GM21423 (cell line): ENCODE measurements at regions not wholly inside any gene's neighbourhood (a gene's known extent, or its start where the extent isn't known, plus 50 kb on each side); places are given as distances from the start of the nearest gene placed in this dataset.

Source experiments
- ATAC-seq: cut with Tn5 transposase; IDR thresholded peaks from one replicate; pipeline ENCODE4 v1.9.1; 2021; ENCODE audit warnings: mild to moderate bottlenecking, moderate library complexity; ENCODE audit not compliant: unreplicated experiment

DNA sequence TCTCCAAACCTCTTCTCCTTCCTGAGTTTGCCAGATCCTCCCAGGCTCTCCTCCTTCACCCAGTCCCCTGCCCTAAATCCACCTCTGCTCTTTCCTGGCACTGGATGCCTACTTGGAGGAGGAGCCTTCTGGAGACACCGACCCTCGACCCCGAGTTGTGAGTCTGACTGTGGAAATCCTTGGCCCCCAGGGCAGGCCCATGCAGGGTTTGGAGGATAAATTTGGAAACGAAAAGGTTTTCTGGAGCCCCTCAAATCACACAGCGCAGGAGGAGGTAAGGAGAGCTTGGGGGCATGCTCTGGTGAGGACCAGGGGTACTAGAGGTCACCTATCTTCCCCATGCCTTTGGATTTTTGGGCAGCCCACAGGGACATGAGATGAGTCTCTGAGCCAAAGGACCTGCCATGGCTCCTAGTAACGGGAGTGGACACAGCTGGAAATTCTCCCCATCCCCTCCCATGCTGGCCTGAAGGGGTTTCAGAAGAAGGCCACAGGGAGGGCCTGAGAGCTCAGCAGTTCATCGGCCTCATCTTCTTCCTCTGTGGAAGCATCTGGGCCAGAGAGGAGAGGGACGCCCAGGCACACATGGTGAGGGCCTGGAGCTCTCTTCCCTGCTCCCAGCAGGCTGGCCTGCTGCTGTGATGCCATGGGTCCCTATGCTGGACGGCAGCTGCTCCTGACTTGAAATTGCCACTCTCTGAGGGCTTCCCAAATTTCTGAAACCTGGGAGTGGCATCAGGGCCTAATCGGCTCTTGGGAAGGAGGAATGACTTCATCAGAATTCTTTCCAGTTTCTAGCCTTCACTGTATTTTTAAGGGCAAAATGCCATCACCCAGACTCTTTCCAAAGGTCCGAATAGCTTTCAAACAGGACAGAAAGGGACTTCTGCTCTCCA lies 68.6 kb upstream of the ITGA11 start:
- no peak for ATAC-seq

- ATAC-seq: no peak
Measured at GRCh38 chr15:68501259-68501591, 69.3 kb upstream of the ITGA11 start.

- ATAC-seq: no peak
Measured at GRCh38 chr15:68501616-68502015, 69.7 kb upstream of the ITGA11 start.

DNA sequence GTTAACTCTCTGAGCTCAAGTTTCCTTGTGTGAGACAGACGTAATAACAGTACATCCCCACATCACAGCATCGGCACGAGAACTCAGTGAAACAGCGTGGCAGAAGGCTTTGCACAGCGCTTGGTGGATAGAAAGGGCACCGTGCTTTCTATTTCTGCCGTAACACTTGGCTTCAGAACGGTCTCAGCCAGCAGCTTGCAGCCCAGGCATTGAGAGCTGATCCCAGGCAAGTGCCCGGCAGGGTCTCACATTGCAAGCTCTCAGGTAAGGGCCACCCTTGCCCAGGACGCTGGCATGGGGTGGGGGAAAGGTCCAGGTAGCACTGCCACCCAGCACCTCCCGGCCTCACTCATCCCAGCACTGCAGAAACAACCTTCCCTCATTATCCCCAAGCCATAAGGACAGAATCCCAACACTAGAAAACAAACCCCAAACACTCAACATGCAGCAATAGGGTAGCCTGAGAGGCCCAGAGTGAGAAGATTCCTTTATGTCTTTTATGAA lies 70.5 kb upstream of the ITGA11 start:
- ATAC-seq: no peak

GRCh38 chr15:68503213-68503612 lies 71.2 kb upstream of the ITGA11 start:
- ATAC-seq: no peak

DNA sequence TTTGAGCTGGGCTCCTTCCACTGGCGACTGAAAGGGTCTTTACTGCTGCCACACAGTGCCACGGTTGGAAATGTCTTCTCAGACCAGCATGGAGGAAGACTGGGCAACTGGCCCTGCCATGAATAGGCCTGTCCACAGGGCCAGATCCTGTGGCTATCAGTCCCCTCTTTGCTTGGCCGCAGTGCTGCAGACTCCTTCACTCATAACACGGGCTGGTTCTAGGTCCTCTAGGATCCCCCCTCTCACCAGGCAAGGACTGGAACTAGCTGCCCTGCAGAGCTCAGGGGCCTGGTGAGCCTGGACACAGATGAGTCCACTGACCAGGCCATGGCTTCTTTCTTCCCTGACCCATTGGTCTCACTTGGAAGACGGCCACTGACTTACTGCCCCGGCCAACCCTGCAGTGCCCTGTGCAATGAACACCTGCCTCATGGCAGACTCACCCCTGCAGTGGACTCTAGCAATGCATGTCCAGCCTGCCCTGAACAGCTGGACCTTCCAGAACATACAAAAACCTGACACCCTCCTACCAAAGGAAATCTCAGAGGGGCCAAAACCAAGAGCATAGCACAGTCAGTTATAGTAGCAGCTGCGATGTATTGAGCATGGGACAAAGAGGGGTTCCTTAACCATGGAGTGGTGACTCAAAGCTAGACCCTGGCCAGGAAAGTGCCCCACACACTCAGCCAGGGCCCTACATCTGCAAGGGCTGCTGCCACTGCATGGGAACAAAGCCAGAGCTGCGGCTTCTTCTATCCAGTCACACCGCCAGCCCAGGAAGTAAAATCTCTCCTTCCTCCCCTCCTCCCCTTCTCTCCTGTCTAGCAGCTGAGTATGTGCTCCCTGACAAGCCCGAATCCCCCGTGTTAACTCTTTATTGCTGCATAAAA lies 72.1 kb upstream of the ITGA11 start:
- ATAC-seq: no peak

GRCh38 chr15:68504681-68505170 lies 72.8 kb upstream of the ITGA11 start:
- no peak for ATAC-seq

GRCh38 chr15:68506071-68506470 lies 72.7 kb upstream of the CORO2B start:
- no peak for ATAC-seq

DNA sequence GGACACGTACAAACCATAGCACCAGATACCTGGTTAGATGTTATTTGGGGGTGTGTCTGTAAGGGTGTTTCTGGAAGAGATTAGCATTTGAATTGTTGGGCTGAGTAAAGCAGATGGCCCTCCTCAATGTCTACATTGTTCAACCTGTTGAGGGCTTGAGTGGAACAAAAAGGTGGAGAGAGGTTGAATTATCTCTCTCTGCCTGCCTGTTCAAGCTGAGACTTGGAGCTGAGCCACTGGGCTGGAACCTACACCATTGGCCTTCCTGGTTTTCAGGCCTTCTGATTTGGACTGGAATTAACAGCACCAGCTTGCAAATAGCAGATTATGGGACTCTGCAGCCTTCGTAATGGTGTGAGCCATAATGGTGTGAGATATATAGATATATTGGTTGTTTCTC lies 71.3 kb upstream of the CORO2B start:
- no peak for ATAC-seq

DNA sequence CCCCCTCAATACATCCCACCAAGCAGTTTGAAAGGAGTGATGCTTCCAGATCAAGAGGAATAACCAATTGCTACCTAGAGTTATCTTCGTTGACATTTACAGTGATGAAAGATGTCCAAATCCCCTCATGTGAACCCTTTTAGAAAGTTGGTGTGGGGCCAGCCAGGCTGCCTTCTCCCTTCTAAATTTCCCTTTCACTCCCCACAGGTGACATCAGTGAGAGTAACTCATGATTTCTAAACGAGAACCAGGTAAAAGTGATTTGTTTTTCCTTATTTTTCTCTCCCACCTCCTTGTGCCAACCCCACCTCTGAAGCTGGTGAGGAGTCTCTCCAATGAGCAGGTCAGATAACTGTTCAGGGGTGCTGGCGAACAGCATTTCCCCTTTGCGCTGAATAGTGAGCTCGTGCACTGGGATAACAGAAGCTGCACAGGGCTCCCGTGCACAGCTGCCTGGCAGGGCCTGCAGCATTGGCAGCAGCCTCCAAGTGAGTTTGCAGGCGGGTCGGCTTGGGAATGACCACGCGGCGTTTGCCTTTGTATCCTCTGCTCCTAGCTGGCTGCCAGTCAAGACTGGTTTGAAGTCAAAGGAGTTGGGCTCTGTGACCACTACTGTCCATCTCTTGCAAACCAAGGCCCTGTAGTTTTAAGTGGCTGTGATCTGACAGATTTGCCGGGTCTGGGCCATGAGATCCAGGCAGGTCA lies 70.2 kb upstream of the CORO2B start:
- no peak for ATAC-seq

GRCh38 chr15:68510558-68510957 lies 68.2 kb upstream of the CORO2B start:
- no peak for ATAC-seq

DNA sequence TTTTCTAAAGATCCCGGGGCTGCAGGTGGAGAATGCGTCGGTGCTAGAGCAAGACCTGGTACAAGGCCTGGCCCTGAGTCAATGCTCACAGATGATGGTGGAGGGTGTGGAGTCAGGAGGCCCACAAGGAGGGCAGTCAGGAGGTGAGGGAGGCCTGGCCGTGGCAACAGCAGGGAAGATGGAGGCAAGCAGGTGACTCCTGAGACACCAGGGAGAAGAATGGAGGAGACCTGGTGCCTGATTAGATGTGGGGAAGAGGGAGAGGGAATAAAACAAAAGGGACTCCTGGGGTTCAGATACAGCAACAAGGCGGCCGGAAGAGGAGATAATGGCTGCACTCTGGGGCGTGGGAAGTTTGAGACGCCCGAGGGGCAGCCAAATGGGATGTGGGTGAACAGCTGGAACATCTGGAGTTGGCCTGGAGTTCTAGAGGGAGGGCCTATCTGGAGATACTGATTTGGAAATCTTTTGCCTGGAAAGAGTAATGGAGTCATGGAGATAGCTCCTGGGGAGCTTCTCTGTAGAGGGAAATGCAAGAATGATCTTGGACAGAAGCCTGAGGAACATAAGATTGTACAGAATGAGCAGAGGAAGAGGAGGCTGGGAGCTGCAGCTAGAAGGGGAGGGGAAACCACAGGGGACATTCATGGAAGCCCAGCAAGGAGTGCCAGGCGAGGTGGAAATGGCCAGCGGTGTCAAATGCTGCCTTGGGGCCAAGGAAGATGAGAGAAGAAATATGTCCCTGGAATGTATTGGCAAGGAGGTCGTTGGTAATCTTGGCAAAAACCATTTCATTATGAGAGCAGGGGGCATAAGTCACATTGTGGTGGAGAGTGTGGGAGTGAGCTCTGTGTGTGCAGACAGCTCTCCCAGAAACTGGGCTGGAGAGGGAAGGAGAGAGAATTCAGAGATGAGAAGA lies 67.5 kb upstream of the CORO2B start:
- no peak for ATAC-seq

GRCh38 chr15:68512052-68512451 lies 66.7 kb upstream of the CORO2B start:
- no peak for ATAC-seq

GRCh38 chr15:68512598-68512997 lies 66.2 kb upstream of the CORO2B start:
- no peak for ATAC-seq

DNA sequence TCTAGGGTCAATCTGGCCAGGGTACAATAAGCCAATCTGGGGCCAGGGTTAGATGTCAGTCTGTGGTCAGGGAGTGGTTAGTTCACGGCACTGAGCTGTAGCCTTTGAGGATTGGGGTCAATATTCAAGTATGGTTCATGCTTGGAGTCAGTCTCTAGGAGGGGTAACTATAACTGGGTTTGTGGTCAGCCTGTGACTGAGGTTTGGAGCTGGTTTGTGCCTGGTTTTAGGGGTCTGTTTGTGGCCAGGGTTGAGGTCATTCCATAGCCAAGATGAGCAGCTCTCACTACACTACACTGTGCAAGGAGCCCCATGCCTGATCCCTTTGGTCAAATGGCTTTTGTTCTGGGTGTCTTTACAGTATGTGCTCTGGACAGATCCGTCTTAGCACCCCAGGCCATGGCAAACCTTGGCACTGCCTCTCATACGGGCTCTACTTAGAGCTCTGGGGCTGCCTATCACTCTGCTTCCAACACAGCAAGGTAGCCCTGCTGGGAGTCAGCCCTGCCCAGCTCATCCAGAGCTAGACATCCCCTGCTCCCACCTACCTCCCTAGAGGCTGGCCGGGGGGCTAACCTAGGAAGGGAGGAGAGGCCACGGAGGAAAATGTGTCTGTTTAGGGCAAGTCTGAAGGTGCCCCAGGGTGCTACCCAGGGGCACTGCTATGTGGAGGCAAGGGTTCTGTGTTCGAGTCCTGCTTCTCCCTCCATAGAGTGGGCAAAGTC lies 63.3 kb upstream of the CORO2B start:
- ATAC-seq: no peak

GRCh38 chr15:68517285-68517761 lies 61.5 kb upstream of the CORO2B start:
- no peak for ATAC-seq

DNA sequence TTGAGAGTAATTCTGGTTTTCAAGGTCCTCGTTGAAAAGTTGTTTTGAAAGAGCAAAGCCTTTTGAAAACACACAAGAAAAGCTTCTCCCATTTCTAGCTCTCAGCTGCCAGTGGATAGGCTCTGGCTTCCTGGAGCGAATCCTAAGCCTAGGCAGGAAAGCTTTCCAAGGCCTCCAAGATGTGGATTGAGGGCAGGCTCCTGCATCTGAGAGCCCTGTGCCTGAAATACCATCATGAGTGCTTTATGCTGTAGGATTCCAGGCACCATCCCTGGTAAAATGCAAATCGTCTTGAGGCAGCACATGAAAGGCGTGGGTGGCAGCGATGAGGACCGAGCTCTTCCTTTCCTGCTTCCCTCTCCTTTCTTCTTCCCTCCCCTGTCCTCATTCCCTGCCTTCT lies 60.7 kb upstream of the CORO2B start:
- no peak for ATAC-seq

DNA sequence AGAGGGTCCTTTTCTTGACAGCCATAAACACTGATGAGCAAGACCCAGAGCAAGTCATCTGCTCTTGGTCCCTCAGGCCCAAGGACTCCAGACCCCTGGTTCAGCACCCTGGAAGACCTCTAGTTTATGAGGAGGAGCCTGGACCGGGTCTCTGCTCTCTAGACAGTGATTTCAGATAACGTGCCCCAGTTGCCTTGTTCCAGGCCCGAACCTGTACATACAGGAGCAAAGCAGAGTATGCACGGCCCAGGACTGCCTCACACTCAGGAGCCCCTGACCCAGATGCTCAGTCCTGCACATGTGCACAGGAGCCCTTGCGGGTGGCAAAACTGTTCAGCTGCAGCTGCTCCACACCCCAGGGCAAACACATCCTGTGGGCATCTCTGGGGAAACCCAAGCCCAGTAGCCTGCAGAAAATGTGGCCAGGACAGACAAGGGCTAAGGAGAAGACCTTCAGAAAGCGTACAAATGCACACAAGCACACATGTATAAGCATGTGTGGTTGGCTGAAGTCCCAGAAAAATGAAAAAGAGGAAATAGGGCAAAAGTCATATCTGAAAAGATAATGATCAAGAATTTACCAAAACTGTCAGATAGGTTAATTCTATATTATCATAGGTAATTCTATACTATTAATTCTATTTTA lies 59.9 kb upstream of the CORO2B start:
- ATAC-seq: no peak
